ENCODE measurements at regions not wholly inside any gene's neighbourhood (a gene's known extent, or its start where the extent isn't known, plus 50 kb on each side); places are given as distances from the start of the nearest gene placed in this dataset.

GRCh38 chr12:126061777-126062176, 996.5 kb downstream of the AACS start:
- Histone ChIP-seq H4K20me1 (ENCODE audit: control insufficient read depth, insufficient read depth, insufficient read length) (no peaks in the 10 kb centered on the region), H2BK5ac (ENCODE audit: insufficient read length, low read length) (no peak overlapping the region), H3K4me1 (ENCODE audit: insufficient read depth, low read length) (no peaks in the 10 kb centered on the region), H3K18ac (ENCODE audit: insufficient read length, low read depth, low read length) (no peak overlapping the region), H3T11ph (ENCODE audit: low read length) (no peak overlapping the region), H2AFZ (ENCODE audit: low read length) (no peak overlapping the region), H3K56ac (ENCODE audit: insufficient read length, low read depth, low read length) (no peak overlapping the region), H2BK12ac (ENCODE audit: insufficient read length, low read depth, low read length) (no peak overlapping the region), H2BK15ac (ENCODE audit: low read depth, low read length) (no peak overlapping the region), H4K8ac (replicated peaks; ENCODE audit: insufficient read length, low read depth, low read length) (no peak overlapping the region), H2BK120ac (ENCODE audit: low read depth, low read length, poor library complexity, severe bottlenecking) (no peak overlapping the region), H3K23me2 (ENCODE audit: insufficient read length, low read depth, low read length, poor library complexity, severe bottlenecking) (no peaks in the 10 kb centered on the region), H2AK5ac (ENCODE audit: insufficient read length, low read length) (no peak overlapping the region), H3K27me3 (ENCODE audit: insufficient read depth, low read length) (no peaks in the 10 kb centered on the region), H3K27ac (ENCODE audit: insufficient read length, low read depth, low read length) (no peak overlapping the region), H4K91ac (ENCODE audit: insufficient read length, low read depth, low read length) (no peak overlapping the region), H3K79me2 (ENCODE audit: insufficient read depth, low read length) (no peaks in the 10 kb centered on the region), H3K79me1 (ENCODE audit: insufficient read depth, low read depth, low read length, poor library complexity, severe bottlenecking) (no peaks in the 10 kb centered on the region), H2BK20ac (ENCODE audit: low read depth, low read length, poor library complexity, severe bottlenecking) (no peak overlapping the region), H3K9ac (ENCODE audit: extremely low read depth, insufficient read length, low read length) (no peak overlapping the region), H4K5ac (ENCODE audit: insufficient read length, low read depth, low read length) (no peak overlapping the region), H3K4ac (ENCODE audit: low read depth, low read length) (no peak overlapping the region), H3K23ac (ENCODE audit: insufficient read length, low read depth, low read length) (no peak overlapping the region), H3K9me3 (ENCODE audit: control insufficient read depth, low read depth, low read length) (peaks cover 9% of the 10 kb centered on the region), H3K14ac (ENCODE audit: insufficient read depth, low read length) (no peak overlapping the region), H3K4me2 (ENCODE audit: insufficient read depth, insufficient read length, low read length) (no peak overlapping the region)
- no peak overlapping the region for H3K4me3 Mint-ChIP-seq
- no peaks in the 10 kb centered on the region for H3K36me3 Mint-ChIP-seq (ENCODE audit: insufficient read depth in 1 of 3, low read depth in 3 of 3)
- no peak overlapping the region for H3K27ac Mint-ChIP-seq
- WGBS (ENCODE audit: extremely low coverage, insufficient read length, low lambda C conversion rate) = no CpG with 5 or more reads among the region's 6 CpGs
- TF ChIP-seq, protein P1, sequence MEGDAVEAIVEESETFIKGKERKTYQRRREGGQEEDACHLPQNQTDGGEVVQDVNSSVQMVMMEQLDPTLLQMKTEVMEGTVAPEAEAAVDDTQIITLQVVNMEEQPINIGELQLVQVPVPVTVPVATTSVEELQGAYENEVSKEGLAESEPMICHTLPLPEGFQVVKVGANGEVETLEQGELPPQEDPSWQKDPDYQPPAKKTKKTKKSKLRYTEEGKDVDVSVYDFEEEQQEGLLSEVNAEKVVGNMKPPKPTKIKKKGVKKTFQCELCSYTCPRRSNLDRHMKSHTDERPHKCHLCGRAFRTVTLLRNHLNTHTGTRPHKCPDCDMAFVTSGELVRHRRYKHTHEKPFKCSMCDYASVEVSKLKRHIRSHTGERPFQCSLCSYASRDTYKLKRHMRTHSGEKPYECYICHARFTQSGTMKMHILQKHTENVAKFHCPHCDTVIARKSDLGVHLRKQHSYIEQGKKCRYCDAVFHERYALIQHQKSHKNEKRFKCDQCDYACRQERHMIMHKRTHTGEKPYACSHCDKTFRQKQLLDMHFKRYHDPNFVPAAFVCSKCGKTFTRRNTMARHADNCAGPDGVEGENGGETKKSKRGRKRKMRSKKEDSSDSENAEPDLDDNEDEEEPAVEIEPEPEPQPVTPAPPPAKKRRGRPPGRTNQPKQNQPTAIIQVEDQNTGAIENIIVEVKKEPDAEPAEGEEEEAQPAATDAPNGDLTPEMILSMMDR (conservative IDR thresholded peaks at IDR 0.05) = no peak
- no peaks in the 10 kb centered on the region for H3K27me3 Mint-ChIP-seq (ENCODE audit: low read depth)
- H3K9me3 Mint-ChIP-seq = peaks cover 11% of the 10 kb centered on the region in 2 experiments; a peak in 4 of 5 replicates
- DNase-seq = no peak
- no peaks in the 10 kb centered on the region for H3K4me1 Mint-ChIP-seq

Data from H9 (cell line).